ENCODE measurements at regions not wholly inside any gene's neighbourhood (a gene's known extent, or its start where the extent isn't known, plus 50 kb on each side); places are given as distances from the start of the nearest gene placed in this dataset.

- no peak overlapping the region for H2AK5ac ChIP-seq (ENCODE audit: low read length)
- no peak overlapping the region for H3K56ac ChIP-seq (ENCODE audit: low read length)
- H3K4ac ChIP-seq (ENCODE audit: low read depth, low read length): no peak overlapping the region
- H3K27me3 ChIP-seq (ENCODE audit: insufficient read depth, low read length, poor library complexity): no peaks in the 10 kb centered on the region
- peak; percentile 48 for DNase-seq
- H3K27ac ChIP-seq (ENCODE audit: low read depth, low read length): no peak overlapping the region
- no peak overlapping the region for H2BK15ac ChIP-seq (replicated peaks; ENCODE audit: low read depth)
- H3K79me1 ChIP-seq (ENCODE audit: low read length): no peaks in the 10 kb centered on the region
- H4K5ac ChIP-seq (ENCODE audit: low read length): no peak overlapping the region
- H3K79me2 ChIP-seq (ENCODE audit: control insufficient read depth, insufficient read depth, low read length): no peaks in the 10 kb centered on the region
- H3K4me2 ChIP-seq (ENCODE audit: low read length): no peak overlapping the region
- H2BK5ac ChIP-seq (ENCODE audit: low read length): no peak overlapping the region
- H3K4me1 ChIP-seq (ENCODE audit: control insufficient read depth, low read depth, low read length): no peaks in the 10 kb centered on the region
- H3K23ac ChIP-seq (ENCODE audit: low read length): no peak overlapping the region
- H3K36me3 ChIP-seq (ENCODE audit: control insufficient read depth, insufficient read depth, low read length): no peaks in the 10 kb centered on the region
- H4K8ac ChIP-seq (ENCODE audit: low read depth, low read length): no peak overlapping the region
- H3K4me3 ChIP-seq (ENCODE audit: low read length): no peak overlapping the region
- no peak overlapping the region for H3K18ac ChIP-seq (ENCODE audit: low read length)
- no CpG with 5 or more reads among the region's 4 CpGs for WGBS (ENCODE audit: extremely low coverage, insufficient coverage, low lambda C conversion rate)
- H2BK120ac ChIP-seq (ENCODE audit: low read depth, low read length): no peak overlapping the region
- no peak overlapping the region for H3K9ac ChIP-seq (ENCODE audit: low read length)
Observed at GRCh38 chr12:59940631-59941342, 345.0 kb downstream of the SLC16A7 start.

- Histone ChIP-seq H3K4me2 (ENCODE audit: low read length) (no peak overlapping the region), H4K8ac (ENCODE audit: low read depth, low read length) (no peak overlapping the region), H3K56ac (ENCODE audit: low read length) (no peak overlapping the region), H2BK15ac (replicated peaks; ENCODE audit: low read depth) (no peak overlapping the region), H3K9ac (ENCODE audit: low read length) (no peak overlapping the region), H3K79me1 (ENCODE audit: low read length) (no peaks in the 10 kb centered on the region), H2BK120ac (ENCODE audit: low read depth, low read length) (no peak overlapping the region), H3K27me3 (ENCODE audit: insufficient read depth, low read length, poor library complexity) (no peaks in the 10 kb centered on the region), H3K4me1 (ENCODE audit: control insufficient read depth, low read depth, low read length) (no peaks in the 10 kb centered on the region), H2AK5ac (ENCODE audit: low read length) (no peak overlapping the region), H4K5ac (ENCODE audit: low read length) (no peak overlapping the region), H3K23ac (ENCODE audit: low read length) (no peak overlapping the region), H3K4ac (ENCODE audit: low read depth, low read length) (no peak overlapping the region), H3K18ac (ENCODE audit: low read length) (no peak overlapping the region), H3K4me3 (ENCODE audit: low read length) (no peak overlapping the region), H2BK5ac (ENCODE audit: low read length) (no peak overlapping the region), H3K27ac (ENCODE audit: low read depth, low read length) (no peak overlapping the region), H3K79me2 (ENCODE audit: control insufficient read depth, insufficient read depth, low read length) (no peaks in the 10 kb centered on the region), H3K36me3 (ENCODE audit: control insufficient read depth, insufficient read depth, low read length) (no peaks in the 10 kb centered on the region)
- DNase-seq: no peak
Observed at GRCh38 chr12:59941461-59941860, 345.6 kb downstream of the SLC16A7 start.

- Histone ChIP-seq H2BK15ac (replicated peaks; ENCODE audit: low read depth) (no peak overlapping the region), H4K8ac (ENCODE audit: low read depth, low read length) (no peak overlapping the region), H2BK5ac (ENCODE audit: low read length) (no peak overlapping the region), H3K27me3 (ENCODE audit: insufficient read depth, low read length, poor library complexity) (no peaks in the 10 kb centered on the region), H3K4me2 (ENCODE audit: low read length) (no peak overlapping the region), H3K4me3 (ENCODE audit: low read length) (no peak overlapping the region), H2BK120ac (ENCODE audit: low read depth, low read length) (no peak overlapping the region), H3K36me3 (ENCODE audit: control insufficient read depth, insufficient read depth, low read length) (no peaks in the 10 kb centered on the region), H3K27ac (ENCODE audit: low read depth, low read length) (no peak overlapping the region), H4K5ac (ENCODE audit: low read length) (no peak overlapping the region), H3K56ac (ENCODE audit: low read length) (no peak overlapping the region), H3K79me2 (ENCODE audit: control insufficient read depth, insufficient read depth, low read length) (no peaks in the 10 kb centered on the region), H3K4me1 (ENCODE audit: control insufficient read depth, low read depth, low read length) (no peaks in the 10 kb centered on the region), H3K9ac (ENCODE audit: low read length) (no peak overlapping the region), H2AK5ac (ENCODE audit: low read length) (no peak overlapping the region), H3K18ac (ENCODE audit: low read length) (no peak overlapping the region), H3K4ac (ENCODE audit: low read depth, low read length) (no peak overlapping the region), H3K79me1 (ENCODE audit: low read length) (no peaks in the 10 kb centered on the region), H3K23ac (ENCODE audit: low read length) (no peak overlapping the region)
- DNase-seq: no peak
Observed at GRCh38 chr12:59944177-59944576, 348.3 kb downstream of the SLC16A7 start.

- Histone ChIP-seq H2BK15ac (replicated peaks; ENCODE audit: low read depth) (no peak overlapping the region), H4K8ac (ENCODE audit: low read depth, low read length) (no peak overlapping the region), H3K4me3 (ENCODE audit: low read length) (no peak overlapping the region), H3K4me1 (ENCODE audit: control insufficient read depth, low read depth, low read length) (no peaks in the 10 kb centered on the region), H3K9ac (ENCODE audit: low read length) (no peak overlapping the region), H3K4ac (ENCODE audit: low read depth, low read length) (no peak overlapping the region), H3K36me3 (ENCODE audit: control insufficient read depth, insufficient read depth, low read length) (no peaks in the 10 kb centered on the region), H3K4me2 (ENCODE audit: low read length) (no peak overlapping the region), H4K5ac (ENCODE audit: low read length) (no peak overlapping the region), H3K79me2 (ENCODE audit: control insufficient read depth, insufficient read depth, low read length) (no peaks in the 10 kb centered on the region), H2AK5ac (ENCODE audit: low read length) (no peak overlapping the region), H3K18ac (ENCODE audit: low read length) (no peak overlapping the region), H3K27ac (ENCODE audit: low read depth, low read length) (no peak overlapping the region), H3K27me3 (ENCODE audit: insufficient read depth, low read length, poor library complexity) (no peaks in the 10 kb centered on the region), H2BK5ac (ENCODE audit: low read length) (no peak overlapping the region), H3K23ac (ENCODE audit: low read length) (no peak overlapping the region), H3K79me1 (ENCODE audit: low read length) (no peaks in the 10 kb centered on the region), H3K56ac (ENCODE audit: low read length) (no peak overlapping the region), H2BK120ac (ENCODE audit: low read depth, low read length) (no peak overlapping the region)
- WGBS (ENCODE audit: extremely low coverage, insufficient coverage, low lambda C conversion rate): no CpG with 5 or more reads among the region's 2 CpGs
- no peak for DNase-seq
Observed at GRCh38 chr12:59946635-59947034, 350.8 kb downstream of the SLC16A7 start.

GRCh38 chr12:59963546-59963945 lies 367.7 kb downstream of the SLC16A7 start:
- no peaks in the 10 kb centered on the region for H3K79me1 ChIP-seq (ENCODE audit: low read length)
- no peaks in the 10 kb centered on the region for H3K79me2 ChIP-seq (ENCODE audit: control insufficient read depth, insufficient read depth, low read length)
- H3K9ac ChIP-seq (ENCODE audit: low read length): no peak overlapping the region
- no peak overlapping the region for H3K4ac ChIP-seq (ENCODE audit: low read depth, low read length)
- H4K8ac ChIP-seq (ENCODE audit: low read depth, low read length): no peak overlapping the region
- H2BK15ac ChIP-seq (replicated peaks; ENCODE audit: low read depth): no peak overlapping the region
- H2BK120ac ChIP-seq (ENCODE audit: low read depth, low read length): no peak overlapping the region
- no peak overlapping the region for H2AK5ac ChIP-seq (ENCODE audit: low read length)
- H3K27ac ChIP-seq (ENCODE audit: low read depth, low read length): no peak overlapping the region
- no peaks in the 10 kb centered on the region for H3K36me3 ChIP-seq (ENCODE audit: control insufficient read depth, insufficient read depth, low read length)
- H4K5ac ChIP-seq (ENCODE audit: low read length): no peak overlapping the region
- H3K18ac ChIP-seq (ENCODE audit: low read length): no peak overlapping the region
- H3K23ac ChIP-seq (ENCODE audit: low read length): no peak overlapping the region
- no CpG with 5 or more reads among the region's 1 CpG for WGBS (ENCODE audit: extremely low coverage, insufficient coverage, low lambda C conversion rate)
- H3K27me3 ChIP-seq (ENCODE audit: insufficient read depth, low read length, poor library complexity): no peaks in the 10 kb centered on the region
- no peak overlapping the region for H2BK5ac ChIP-seq (ENCODE audit: low read length)
- H3K56ac ChIP-seq (ENCODE audit: low read length): no peak overlapping the region
- no peaks in the 10 kb centered on the region for H3K4me1 ChIP-seq (ENCODE audit: control insufficient read depth, low read depth, low read length)
- no peak overlapping the region for H3K4me3 ChIP-seq (ENCODE audit: low read length)
- no peak overlapping the region for H3K4me2 ChIP-seq (ENCODE audit: low read length)
- peak; percentile 66 for DNase-seq

- H3K56ac ChIP-seq (ENCODE audit: low read length): no peak overlapping the region
- H3K4me2 ChIP-seq (ENCODE audit: low read length): no peak overlapping the region
- no peaks in the 10 kb centered on the region for H3K4me1 ChIP-seq (ENCODE audit: control insufficient read depth, low read depth, low read length)
Observed at GRCh38 chr12:59972905-59973304, 377.1 kb downstream of the SLC16A7 start.

More at GRCh38 chr12:59972905-59973304, 377.1 kb downstream of the SLC16A7 start:
- H3K4me3 ChIP-seq (ENCODE audit: low read length): no peak overlapping the region
- H3K27ac ChIP-seq (ENCODE audit: low read depth, low read length): no peak overlapping the region
- no peak overlapping the region for H2BK15ac ChIP-seq (replicated peaks; ENCODE audit: low read depth)
- no peak overlapping the region for H4K5ac ChIP-seq (ENCODE audit: low read length)
- H3K4ac ChIP-seq (ENCODE audit: low read depth, low read length): peak overlapping the region; percentile 9
- no peak overlapping the region for H2BK120ac ChIP-seq (ENCODE audit: low read depth, low read length)
- no peaks in the 10 kb centered on the region for H3K36me3 ChIP-seq (ENCODE audit: control insufficient read depth, insufficient read depth, low read length)
- H2BK5ac ChIP-seq (ENCODE audit: low read length): no peak overlapping the region
- H3K27me3 ChIP-seq (ENCODE audit: insufficient read depth, low read length, poor library complexity): no peaks in the 10 kb centered on the region
- no peak overlapping the region for H4K8ac ChIP-seq (ENCODE audit: low read depth, low read length)
- WGBS (ENCODE audit: extremely low coverage, insufficient coverage, low lambda C conversion rate): no CpG with 5 or more reads among the region's 4 CpGs
- no peaks in the 10 kb centered on the region for H3K79me1 ChIP-seq (ENCODE audit: low read length)
- no peak overlapping the region for H3K18ac ChIP-seq (ENCODE audit: low read length)
- H3K9ac ChIP-seq (ENCODE audit: low read length): no peak overlapping the region
- DNase-seq: peak; percentile 13
- H3K79me2 ChIP-seq (ENCODE audit: control insufficient read depth, insufficient read depth, low read length): no peaks in the 10 kb centered on the region
- H2AK5ac ChIP-seq (ENCODE audit: low read length): no peak overlapping the region
- no peak overlapping the region for H3K23ac ChIP-seq (ENCODE audit: low read length)
